HTR-8/SVneo (cell line): ENCODE measurements at regions not wholly inside any gene's neighbourhood (a gene's known extent, or its start where the extent isn't known, plus 50 kb on each side); places are given as distances from the start of the nearest gene placed in this dataset.
"Not testable (repeated sequence)": the region's sequence is repeated elsewhere in the genome, so short reads cannot be mapped to it uniquely, and the experiment has no call there.

Experiments used
- DNase-seq: peaks from one replicate; pipeline ENCODE4 v3.0.0; 2011; ENCODE audit warnings: low spot score, mixed read lengths; ENCODE audit not compliant: insufficient read length
- FAIRE-seq: peaks from 2 replicates; lab custom pipeline; 2011; peaks lifted over from hg19 to GRCh38; lab: Jason Lieb, UNC

- DNase-seq, FAIRE-seq: not testable (repeated sequence)
These were observed 301.9 kb upstream of the FRG2C start for GRCh38 chr3:75362086-75362784.

GRCh38 chr3:75372964-75373363 lies 291.2 kb upstream of the FRG2C start:
- not testable (repeated sequence) for DNase-seq

GRCh38 chr3:75379840-75380239 lies 284.3 kb upstream of the FRG2C start:
- peak; percentile 92 for FAIRE-seq

More at GRCh38 chr3:75372964-75373363, 291.2 kb upstream of the FRG2C start:
- not testable (repeated sequence) for FAIRE-seq

GRCh38 chr3:75380276-75380771 lies 283.8 kb upstream of the FRG2C start:
- FAIRE-seq (no peak), DNase-seq (no peak)

More at GRCh38 chr3:75379840-75380239, 284.3 kb upstream of the FRG2C start:
- DNase-seq, result not testable (repeated sequence)

- FAIRE-seq, result not testable (repeated sequence)
These were observed 280.1 kb upstream of the FRG2C start for GRCh38 chr3:75384016-75384415.

GRCh38 chr3:75388486-75389124 lies 275.5 kb upstream of the FRG2C start:
- FAIRE-seq, DNase-seq: not testable (repeated sequence)

More at GRCh38 chr3:75384016-75384415, 280.1 kb upstream of the FRG2C start:
- not testable (repeated sequence) for DNase-seq

GRCh38 chr3:75393288-75393694 lies 270.8 kb upstream of the FRG2C start:
- DNase-seq, FAIRE-seq: not testable (repeated sequence)

- not testable (repeated sequence) for FAIRE-seq
These were observed 270.0 kb upstream of the FRG2C start for GRCh38 chr3:75394102-75394501.

GRCh38 chr3:75394562-75395360 lies 269.4 kb upstream of the FRG2C start:
- not testable (repeated sequence) for FAIRE-seq, DNase-seq

More at GRCh38 chr3:75394102-75394501, 270.0 kb upstream of the FRG2C start:
- not testable (repeated sequence) for DNase-seq

- FAIRE-seq (peak; percentile 80), DNase-seq (no peak)
These were observed 268.4 kb upstream of the FRG2C start for GRCh38 chr3:75395580-75396315.

GRCh38 chr3:75396316-75396802 lies 267.8 kb upstream of the FRG2C start:
- no peak for DNase-seq
- FAIRE-seq, result no peak

- FAIRE-seq, result not testable (repeated sequence)
These were observed 266.6 kb upstream of the FRG2C start for GRCh38 chr3:75397486-75397885.

GRCh38 chr3:75422101-75422945 lies 241.8 kb upstream of the FRG2C start:
- FAIRE-seq, DNase-seq: not testable (repeated sequence)

More at GRCh38 chr3:75397486-75397885, 266.6 kb upstream of the FRG2C start:
- DNase-seq, result not testable (repeated sequence)

- not testable (repeated sequence) for FAIRE-seq, DNase-seq
These were observed 238.7 kb upstream of the FRG2C start for GRCh38 chr3:75425379-75425778.

GRCh38 chr3:75427486-75427885 lies 236.6 kb upstream of the FRG2C start:
- not testable (repeated sequence) for FAIRE-seq, DNase-seq

- FAIRE-seq, DNase-seq: not testable (repeated sequence)
These were observed 236.2 kb upstream of the FRG2C start for GRCh38 chr3:75427906-75428305.

- not testable (repeated sequence) for FAIRE-seq
- peak; percentile 26 for DNase-seq
These were observed 234.4 kb upstream of the FRG2C start for GRCh38 chr3:75429561-75430220.

- DNase-seq, FAIRE-seq: not testable (repeated sequence)
These were observed 233.7 kb upstream of the FRG2C start for GRCh38 chr3:75430406-75430805.
